Neural progenitor cell (in vitro differentiated cells): ENCODE measurements at regions not wholly inside any gene's neighbourhood (a gene's known extent, or its start where the extent isn't known, plus 50 kb on each side); places are given as distances from the start of the nearest gene placed in this dataset.

ENCODE experiments used
- CTCF ChIP-seq: fragments of 200-600 bp; sonication (generic); IDR thresholded peaks from 2 replicates; pipeline ENCODE4 v1.5.1; 2017; ENCODE audit warnings: antibody characterized with exemption, mild to moderate bottlenecking
- EZH2 ChIP-seq: fragments of 200-600 bp; sonication (generic); IDR thresholded peaks from 2 replicates; pipeline ENCODE4 v1.6.1; 2017; ENCODE audit warnings: antibody characterized with exemption, mild to moderate bottlenecking, moderate library complexity

- TF ChIP-seq CTCF: no peak
- TF ChIP-seq EZH2: no peak
Observed at GRCh38 chr13:104525467-104525866, 1459.2 kb upstream of the SLC10A2 start.
